ENCODE measurements at regions not wholly inside any gene's neighbourhood (a gene's known extent, or its start where the extent isn't known, plus 50 kb on each side); places are given as distances from the start of the nearest gene placed in this dataset.

DNA sequence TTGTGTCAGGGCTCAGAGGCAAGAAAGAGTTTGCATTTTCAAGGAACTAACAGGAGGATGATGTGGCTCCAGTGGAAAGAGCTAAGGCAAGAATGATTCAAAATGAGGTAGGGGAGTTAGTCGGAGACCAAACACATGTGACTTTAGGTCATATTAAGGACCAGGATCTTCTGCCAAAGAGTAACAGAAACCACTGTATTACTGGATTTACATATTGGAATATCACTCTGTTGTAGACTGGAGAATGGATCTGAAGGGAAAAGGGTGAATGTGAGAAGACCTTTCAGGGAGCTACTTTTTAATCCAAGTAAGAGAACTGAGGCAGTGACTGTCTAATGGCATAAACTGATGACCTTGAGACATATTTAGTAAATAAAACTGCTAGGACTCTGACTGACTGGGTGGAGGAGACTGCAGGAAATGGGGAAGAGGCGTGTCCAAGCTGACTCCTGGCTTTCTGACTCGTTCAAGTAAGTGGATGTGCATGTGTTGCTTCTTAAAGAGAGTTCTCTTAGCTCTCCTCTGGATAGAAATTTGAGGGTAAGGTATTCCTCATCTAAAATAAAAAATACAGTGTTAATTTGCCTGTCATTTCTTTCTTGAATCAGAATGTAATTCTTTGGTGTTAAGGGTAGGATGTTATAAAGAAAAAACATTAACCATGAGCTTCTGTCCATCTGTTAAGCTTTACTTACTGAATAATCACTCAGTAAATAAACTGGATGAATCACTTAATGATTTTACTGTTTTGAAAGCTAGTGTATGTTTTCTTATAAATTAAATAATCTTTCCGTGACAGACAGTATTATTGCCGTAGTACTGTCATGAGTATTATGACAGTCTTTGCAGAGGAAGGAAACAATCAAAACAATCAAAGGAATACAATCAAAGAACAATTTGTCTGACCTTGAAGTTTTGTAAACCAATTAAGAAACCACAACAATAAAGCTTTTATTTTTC, 58.3 kb upstream of the CFAP20DC start:
- 31% methylated on average over 5 of the region's 5 CpGs for WGBS (ENCODE audit: insufficient coverage, insufficient replicate concordance, low lambda C conversion rate, missing lambda C conversion rate)
- no peak overlapping the region for H3K27ac ChIP-seq (ENCODE audit: control insufficient read depth, insufficient read depth)
- intact Hi-C loops (cut with micrococcal nuclease; ENCODE audit: unreplicated experiment), result no loop called here
- H2AFZ ChIP-seq (ENCODE audit: control insufficient read depth, low read depth, low read length), result no peak overlapping the region
- H3K4me2 ChIP-seq (ENCODE audit: control insufficient read depth, insufficient read depth), result no peak overlapping the region
- RAD21 ChIA-PET (ENCODE audit: unreplicated experiment), result no interaction called here
- CTCF ChIA-PET, result no interaction called here
- no TSS peak for BruUV-seq (replicated peaks)
- POLR2A ChIA-PET, result no interaction called here
- H3K27me3 ChIP-seq (replicated peaks in 1 of 2; ENCODE audit: control insufficient read depth in 2 of 2, insufficient read depth in 2 of 2, low read length in 1 of 2), result no peaks in the 10 kb centered on the region
- H3K36me3 ChIP-seq (ENCODE audit: control insufficient read depth in 2 of 2, insufficient read depth in 2 of 2, low read length in 1 of 2), result no peaks in the 10 kb centered on the region
- no peaks in the 10 kb centered on the region for H3K9me3 ChIP-seq (replicated peaks; ENCODE audit: control insufficient read depth, insufficient read depth, low read length)
- ATAC-seq (no peak), DNase-seq (ENCODE audit: low read depth, low spot score) (no peak), FAIRE-seq (no peak)
- no peaks in the 10 kb centered on the region for H3K79me2 ChIP-seq (ENCODE audit: control insufficient read depth, insufficient read depth, low read length)
- no peaks in the 10 kb centered on the region for H3K4me1 ChIP-seq (ENCODE audit: control insufficient read depth, insufficient read depth, low read length)
- TF ChIP-seq TCF3 (IDR thresholded peaks at IDR 0.05; ENCODE audit: borderline replicate concordance, insufficient read depth, low read depth, low read length), result no peak
- no peak overlapping the region for H3K4me3 ChIP-seq
- in situ Hi-C loops (cut with MboI), result no loop called here
- H4K20me1 ChIP-seq (ENCODE audit: control insufficient read depth, insufficient read depth), result no peaks in the 10 kb centered on the region
- SMC1A ChIA-PET (ENCODE audit: uncharacterized antibody, unreplicated experiment), result interaction anchor here (0.6 to 1.2 kb wide), 2 partner anchors 13 to 1880 kb away, joined by 3 read pairs; no protein-coding TSS in a partner anchor
- H3K9ac ChIP-seq (ENCODE audit: control insufficient read depth, insufficient read depth, low read length), result no peak overlapping the region

DNA sequence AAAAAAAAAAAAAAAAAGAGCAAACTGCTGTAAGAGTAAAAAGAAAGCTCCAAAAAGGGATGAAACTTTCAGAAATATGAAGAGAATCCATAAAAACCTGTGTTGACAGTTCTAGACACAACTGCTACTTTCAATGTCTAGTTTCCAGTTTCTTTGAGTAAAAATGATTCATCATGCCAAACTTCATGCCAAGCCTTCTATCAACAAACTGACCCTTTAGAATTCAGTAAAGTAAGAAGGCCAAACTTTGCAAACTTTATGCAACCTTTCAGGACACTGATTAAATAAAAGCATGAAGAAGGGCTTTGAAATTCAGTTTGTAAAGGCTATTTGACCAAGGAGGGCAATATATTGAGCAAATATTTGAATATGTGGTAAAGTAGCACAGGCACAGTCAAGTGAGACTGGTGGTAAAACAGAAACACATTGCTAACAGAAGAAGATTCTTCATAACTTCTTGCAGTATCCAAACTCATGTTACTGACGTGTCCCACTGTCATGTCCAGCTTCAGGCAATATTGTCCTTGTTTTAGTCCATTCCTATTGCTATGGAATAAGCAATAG, 56.3 kb upstream of the CFAP20DC start:
- ChIA-PET CTCF (no interaction called here), RAD21 (ENCODE audit: unreplicated experiment) (no interaction called here), SMC1A (ENCODE audit: uncharacterized antibody, unreplicated experiment) (interaction anchor here (0.7 kb wide), 1 partner anchor 18 kb away, joined by 3 read pairs; no protein-coding TSS in a partner anchor), POLR2A (interaction anchor here (0.6 kb wide), 1 partner anchor 342 kb away, joined by 6 read pairs; no protein-coding TSS in a partner anchor)
- 0% methylated on average over 1 of the region's 1 CpG for WGBS (ENCODE audit: insufficient coverage, insufficient replicate concordance, low lambda C conversion rate, missing lambda C conversion rate)
- H2AFZ ChIP-seq (ENCODE audit: control insufficient read depth, low read depth, low read length), result no peak overlapping the region
- FAIRE-seq (no peak), DNase-seq (ENCODE audit: low read depth, low spot score) (no peak), ATAC-seq (no peak)
- no peaks in the 10 kb centered on the region for H3K4me1 ChIP-seq (ENCODE audit: control insufficient read depth, insufficient read depth, low read length)
- BruUV-seq (replicated peaks), result no TSS peak
- no peaks in the 10 kb centered on the region for H3K36me3 ChIP-seq (ENCODE audit: control insufficient read depth in 2 of 2, insufficient read depth in 2 of 2, low read length in 1 of 2)
- no peaks in the 10 kb centered on the region for H3K27me3 ChIP-seq (replicated peaks in 1 of 2; ENCODE audit: control insufficient read depth in 2 of 2, insufficient read depth in 2 of 2, low read length in 1 of 2)
- intact Hi-C loops (cut with micrococcal nuclease; ENCODE audit: unreplicated experiment), result no loop called here
- no peaks in the 10 kb centered on the region for H3K79me2 ChIP-seq (ENCODE audit: control insufficient read depth, insufficient read depth, low read length)
- in situ Hi-C loops (cut with MboI), result no loop called here
- H3K9ac ChIP-seq (ENCODE audit: control insufficient read depth, insufficient read depth, low read length), result no peak overlapping the region
- H3K27ac ChIP-seq (ENCODE audit: control insufficient read depth, insufficient read depth), result no peak overlapping the region
- no peaks in the 10 kb centered on the region for H4K20me1 ChIP-seq (ENCODE audit: control insufficient read depth, insufficient read depth)
- H3K4me3 ChIP-seq, result no peak overlapping the region
- H3K9me3 ChIP-seq (replicated peaks; ENCODE audit: control insufficient read depth, insufficient read depth, low read length), result no peaks in the 10 kb centered on the region
- H3K4me2 ChIP-seq (ENCODE audit: control insufficient read depth, insufficient read depth), result no peak overlapping the region
- TF ChIP-seq RUNX3 (IDR thresholded peaks at IDR 0.05; ENCODE audit: low read length) (no peak), YBX1 (IDR thresholded peaks at IDR 0.05) (no peak), ZSCAN29 (IDR thresholded peaks at IDR 0.05) (no peak), POLR2A (IDR thresholded peaks at IDR 0.05; ENCODE audit: low read depth, low read length) (no peak)
- TF ChIP-seq, protein P1, sequence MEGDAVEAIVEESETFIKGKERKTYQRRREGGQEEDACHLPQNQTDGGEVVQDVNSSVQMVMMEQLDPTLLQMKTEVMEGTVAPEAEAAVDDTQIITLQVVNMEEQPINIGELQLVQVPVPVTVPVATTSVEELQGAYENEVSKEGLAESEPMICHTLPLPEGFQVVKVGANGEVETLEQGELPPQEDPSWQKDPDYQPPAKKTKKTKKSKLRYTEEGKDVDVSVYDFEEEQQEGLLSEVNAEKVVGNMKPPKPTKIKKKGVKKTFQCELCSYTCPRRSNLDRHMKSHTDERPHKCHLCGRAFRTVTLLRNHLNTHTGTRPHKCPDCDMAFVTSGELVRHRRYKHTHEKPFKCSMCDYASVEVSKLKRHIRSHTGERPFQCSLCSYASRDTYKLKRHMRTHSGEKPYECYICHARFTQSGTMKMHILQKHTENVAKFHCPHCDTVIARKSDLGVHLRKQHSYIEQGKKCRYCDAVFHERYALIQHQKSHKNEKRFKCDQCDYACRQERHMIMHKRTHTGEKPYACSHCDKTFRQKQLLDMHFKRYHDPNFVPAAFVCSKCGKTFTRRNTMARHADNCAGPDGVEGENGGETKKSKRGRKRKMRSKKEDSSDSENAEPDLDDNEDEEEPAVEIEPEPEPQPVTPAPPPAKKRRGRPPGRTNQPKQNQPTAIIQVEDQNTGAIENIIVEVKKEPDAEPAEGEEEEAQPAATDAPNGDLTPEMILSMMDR (IDR thresholded peaks at IDR 0.05 in 2 of 3, conservative IDR thresholded peaks at IDR 0.05 in 1 of 3; ENCODE audit: control insufficient read depth in 2 of 3, extremely low read depth in 1 of 3, insufficient read depth in 1 of 3, low read depth in 3 of 3, low read length in 3 of 3), result no peak
- TF ChIP-seq, protein P2, sequence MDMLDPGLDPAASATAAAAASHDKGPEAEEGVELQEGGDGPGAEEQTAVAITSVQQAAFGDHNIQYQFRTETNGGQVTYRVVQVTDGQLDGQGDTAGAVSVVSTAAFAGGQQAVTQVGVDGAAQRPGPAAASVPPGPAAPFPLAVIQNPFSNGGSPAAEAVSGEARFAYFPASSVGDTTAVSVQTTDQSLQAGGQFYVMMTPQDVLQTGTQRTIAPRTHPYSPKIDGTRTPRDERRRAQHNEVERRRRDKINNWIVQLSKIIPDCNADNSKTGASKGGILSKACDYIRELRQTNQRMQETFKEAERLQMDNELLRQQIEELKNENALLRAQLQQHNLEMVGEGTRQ (IDR thresholded peaks at IDR 0.05; ENCODE audit: borderline replicate concordance, low read depth, low read length), result no peak
- TF ChIP-seq, protein P3, sequence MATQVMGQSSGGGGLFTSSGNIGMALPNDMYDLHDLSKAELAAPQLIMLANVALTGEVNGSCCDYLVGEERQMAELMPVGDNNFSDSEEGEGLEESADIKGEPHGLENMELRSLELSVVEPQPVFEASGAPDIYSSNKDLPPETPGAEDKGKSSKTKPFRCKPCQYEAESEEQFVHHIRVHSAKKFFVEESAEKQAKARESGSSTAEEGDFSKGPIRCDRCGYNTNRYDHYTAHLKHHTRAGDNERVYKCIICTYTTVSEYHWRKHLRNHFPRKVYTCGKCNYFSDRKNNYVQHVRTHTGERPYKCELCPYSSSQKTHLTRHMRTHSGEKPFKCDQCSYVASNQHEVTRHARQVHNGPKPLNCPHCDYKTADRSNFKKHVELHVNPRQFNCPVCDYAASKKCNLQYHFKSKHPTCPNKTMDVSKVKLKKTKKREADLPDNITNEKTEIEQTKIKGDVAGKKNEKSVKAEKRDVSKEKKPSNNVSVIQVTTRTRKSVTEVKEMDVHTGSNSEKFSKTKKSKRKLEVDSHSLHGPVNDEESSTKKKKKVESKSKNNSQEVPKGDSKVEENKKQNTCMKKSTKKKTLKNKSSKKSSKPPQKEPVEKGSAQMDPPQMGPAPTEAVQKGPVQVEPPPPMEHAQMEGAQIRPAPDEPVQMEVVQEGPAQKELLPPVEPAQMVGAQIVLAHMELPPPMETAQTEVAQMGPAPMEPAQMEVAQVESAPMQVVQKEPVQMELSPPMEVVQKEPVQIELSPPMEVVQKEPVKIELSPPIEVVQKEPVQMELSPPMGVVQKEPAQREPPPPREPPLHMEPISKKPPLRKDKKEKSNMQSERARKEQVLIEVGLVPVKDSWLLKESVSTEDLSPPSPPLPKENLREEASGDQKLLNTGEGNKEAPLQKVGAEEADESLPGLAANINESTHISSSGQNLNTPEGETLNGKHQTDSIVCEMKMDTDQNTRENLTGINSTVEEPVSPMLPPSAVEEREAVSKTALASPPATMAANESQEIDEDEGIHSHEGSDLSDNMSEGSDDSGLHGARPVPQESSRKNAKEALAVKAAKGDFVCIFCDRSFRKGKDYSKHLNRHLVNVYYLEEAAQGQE (IDR thresholded peaks at IDR 0.05; ENCODE audit: low read depth, low read length), result no peak
